ENCODE measurements at regions not wholly inside any gene's neighbourhood (a gene's known extent, or its start where the extent isn't known, plus 50 kb on each side); places are given as distances from the start of the nearest gene placed in this dataset.

GRCh38 chr13:105442949-105443699, 1092.3 kb downstream of the EFNB2 start:
- TF ChIP-seq CTCF (IDR thresholded peaks at IDR 0.05) (no peak), POLR2A (IDR thresholded peaks at IDR 0.05) (no peak)

Data from lower leg skin (tissue), 3 donors.